Left lung (tissue), 4 donors: ENCODE measurements at regions not wholly inside any gene's neighbourhood (a gene's known extent, or its start where the extent isn't known, plus 50 kb on each side); places are given as distances from the start of the nearest gene placed in this dataset.

ENCODE experiments used
- ATAC-seq: fragments of 200-7000 bp; cut with Tn5 transposase; one replicate; pipeline ENCODE4 v1.9.1; 2020; ENCODE audit warnings: moderate library complexity
- DNase-seq, 4 donors: peaks; one replicate each; pipeline ENCODE4 v3.0.0-alpha.2; 2013 to 2020
- H3K27ac ChIP-seq, 2 donors: fragments of 200-600 bp; sonication (generic) in 1 of 2; one replicate each; pipeline versions ENCODE4 v1.5.0 to v1.8.0; 2020 to 2021
- H3K27me3 ChIP-seq, 2 donors: fragments of 200-600 bp; sonication (generic) in 1 of 2; one replicate each; pipeline versions ENCODE4 v1.5.0 to v1.8.0; 2020 to 2021
- H3K36me3 ChIP-seq, 2 donors: fragments of 200-600 bp; sonication (generic) in 1 of 2; one replicate each; pipeline versions ENCODE4 v1.5.0 to v1.8.0; 2020 to 2021
- H3K4me1 ChIP-seq, 2 donors: fragments of 200-600 bp; one replicate each; pipeline ENCODE4 v1.8.0; 2021
- H3K4me3 ChIP-seq, 2 donors: fragments of 200-600 bp; sonication (generic) in 1 of 2; one replicate each; pipeline versions ENCODE4 v1.5.0 to v1.8.0; 2020 to 2021; ENCODE audit warnings: mild to moderate bottlenecking in 1 of 2
- H3K9me3 ChIP-seq, 2 donors: fragments of 200-600 bp; sonication (generic) in 1 of 2; one replicate each; pipeline versions ENCODE4 v1.5.0 to v1.8.0; 2020 to 2021
- CTCF ChIP-seq, 2 donors: fragments of 200-600 bp; sonication (generic) in 1 of 2; IDR thresholded peaks; one replicate each; pipeline versions ENCODE4 v1.5.0 to v1.8.0; 2021; ENCODE audit warnings: antibody characterized with exemption in 2 of 2
- intact Hi-C, 2 donors: fragments of 100-400 bp; cut with DNase I; formaldehyde crosslinking; loops; one replicate each; pipeline versions ENCODE4 v1.11.2 to v1.14.2; 2022
- donor health status: DM: no; HTN: yes; CAD: no.
- donor health status: DM: no; HTN: no; CAD: no.

DNA sequence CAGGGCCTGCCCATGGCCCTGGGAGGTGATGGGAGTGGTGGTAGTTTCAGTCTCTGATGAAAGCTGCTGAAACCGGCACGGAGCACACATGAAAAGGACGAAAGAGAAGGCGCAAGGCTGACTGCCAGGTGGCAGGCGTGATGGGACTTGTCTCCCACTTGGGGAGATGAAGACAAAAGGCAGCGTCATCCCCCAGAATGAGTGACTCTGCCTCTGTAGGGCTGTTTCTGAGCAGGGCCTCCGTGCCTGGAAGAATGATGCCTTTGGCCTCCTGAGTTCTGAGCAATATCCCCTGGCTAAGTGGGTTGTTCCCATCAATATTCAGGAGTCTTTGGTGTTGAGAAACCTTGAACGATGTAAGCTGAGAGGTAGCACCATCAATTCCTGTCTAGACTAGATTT lies 237.8 kb downstream of the OPA1 start:
- Histone ChIP-seq H3K36me3 (no peaks in the 10 kb centered on the region), H3K27me3 (no peaks in the 10 kb centered on the region), H3K4me3 (no peak overlapping the region), H3K9me3 (no peaks in the 10 kb centered on the region), H3K4me1 (peaks cover 0 to 5% of the 10 kb centered on the region in 2 donors), H3K27ac (no peak overlapping the region)
- ATAC-seq (no peak), DNase-seq (no peak)
- intact Hi-C loops: no loop called here
- TF ChIP-seq CTCF (IDR thresholded peaks at IDR 0.05): no peak

DNA sequence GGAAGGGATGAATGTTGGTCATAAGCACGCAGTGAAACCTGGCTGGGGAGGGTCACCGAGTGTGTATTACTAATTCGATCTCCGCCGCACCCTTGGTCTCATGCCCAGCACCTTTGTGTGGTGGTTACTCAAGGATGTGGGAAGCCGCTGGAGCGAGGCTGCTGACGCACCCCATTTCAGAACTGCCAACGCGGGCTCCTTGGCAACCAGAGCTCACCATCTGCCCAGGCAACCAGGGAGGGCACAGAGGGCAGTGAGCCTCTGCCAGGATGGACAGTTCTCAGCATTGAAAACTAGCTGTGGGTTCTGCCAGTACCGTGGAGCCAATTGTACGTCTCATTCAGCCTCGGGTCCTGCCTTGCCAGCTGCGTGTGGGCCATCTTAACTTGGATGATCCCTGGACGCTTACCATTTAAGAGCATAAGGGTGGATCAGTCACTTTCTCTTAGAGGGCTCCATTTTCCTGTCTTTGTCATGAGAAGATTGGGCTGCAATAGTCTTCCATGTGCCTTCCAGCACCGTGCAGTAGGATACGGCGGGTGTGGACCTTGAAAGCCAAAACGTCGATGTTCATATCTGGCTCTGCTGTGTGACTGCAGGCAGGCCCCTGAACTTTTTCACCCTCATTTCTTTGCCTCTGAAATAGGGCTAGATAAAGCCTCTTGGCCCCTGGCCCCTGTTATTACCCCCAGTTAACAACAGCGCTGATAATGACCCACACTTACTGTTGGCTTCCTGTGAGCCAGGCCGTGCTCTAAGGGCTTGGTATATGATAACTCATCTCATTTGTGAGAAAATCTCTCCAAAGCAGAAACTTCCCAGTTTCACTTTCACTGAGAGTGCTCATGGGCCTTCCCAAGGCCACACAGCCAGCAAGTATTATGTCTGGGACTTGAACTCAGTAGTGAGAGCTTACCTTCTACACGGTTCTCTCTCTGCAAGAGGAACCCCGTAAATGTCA lies 238.8 kb downstream of the OPA1 start:
- Histone ChIP-seq H3K4me3 (no peak overlapping the region), H3K36me3 (no peaks in the 10 kb centered on the region), H3K27ac (no peak overlapping the region), H3K9me3 (no peaks in the 10 kb centered on the region), H3K4me1 (peaks cover 0 to 5% of the 10 kb centered on the region in 2 donors), H3K27me3 (no peaks in the 10 kb centered on the region)
- DNase-seq: no peak
- ATAC-seq: peak; percentile 39
- intact Hi-C loops: no loop called here
- TF ChIP-seq CTCF (IDR thresholded peaks at IDR 0.05): no peak

- Histone ChIP-seq H3K27me3 (no peaks in the 10 kb centered on the region), H3K27ac (no peak overlapping the region), H3K36me3 (no peaks in the 10 kb centered on the region), H3K4me1 (peaks cover 0 to 5% of the 10 kb centered on the region in 2 donors), H3K4me3 (no peak overlapping the region), H3K9me3 (no peaks in the 10 kb centered on the region)
- TF ChIP-seq CTCF (IDR thresholded peaks at IDR 0.05): no peak
- DNase-seq: no peak
- intact Hi-C loops: no loop called here
- ATAC-seq: no peak
These were observed 239.9 kb downstream of the OPA1 start for GRCh38 chr3:193832833-193833413.

GRCh38 chr3:193833592-193833991 lies 240.6 kb downstream of the OPA1 start:
- ATAC-seq (no peak), DNase-seq (no peak)
- no peak overlapping the region for H3K27ac ChIP-seq
- no peaks in the 10 kb centered on the region for H3K9me3 ChIP-seq
- H3K36me3 ChIP-seq: no peaks in the 10 kb centered on the region
- intact Hi-C loops: no loop called here
- no peaks in the 10 kb centered on the region for H3K27me3 ChIP-seq
- H3K4me3 ChIP-seq: no peak overlapping the region
- peaks cover 0 to 5% of the 10 kb centered on the region in 2 donors for H3K4me1 ChIP-seq
- TF ChIP-seq CTCF (IDR thresholded peaks at IDR 0.05): no peak

DNA sequence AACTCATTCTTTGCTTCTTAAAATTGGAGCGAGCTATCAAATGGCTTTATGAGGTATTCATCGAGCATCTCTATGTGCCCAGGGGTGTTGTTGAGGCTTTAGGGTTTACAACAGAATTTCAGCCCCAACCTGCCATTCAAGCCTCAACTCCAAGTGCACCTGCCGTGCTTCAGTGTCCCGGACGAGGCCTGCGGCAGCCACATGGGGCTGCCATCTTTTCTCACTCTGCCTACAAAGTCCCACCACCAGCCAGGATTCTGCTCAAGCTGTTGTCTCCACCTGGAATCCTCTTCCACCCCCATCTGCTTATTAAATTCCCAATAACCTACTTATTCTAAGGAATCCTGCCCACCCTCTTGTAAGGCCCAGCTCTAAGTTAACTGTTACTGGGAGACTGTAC lies 242.4 kb downstream of the OPA1 start:
- Histone ChIP-seq H3K9me3 (no peaks in the 10 kb centered on the region), H3K27me3 (no peaks in the 10 kb centered on the region), H3K4me1 (peaks cover 0 to 5% of the 10 kb centered on the region in 2 donors), H3K27ac (no peak overlapping the region), H3K4me3 (no peak overlapping the region), H3K36me3 (no peaks in the 10 kb centered on the region)
- DNase-seq: no peak
- intact Hi-C loops: no loop called here
- no peak for ATAC-seq
- no peak for TF ChIP-seq CTCF (IDR thresholded peaks at IDR 0.05)
